CD14-positive monocyte (primary cell): ENCODE measurements at regions not wholly inside any gene's neighbourhood (a gene's known extent, or its start where the extent isn't known, plus 50 kb on each side); places are given as distances from the start of the nearest gene placed in this dataset.

Experiments used
- DNase-seq, 3 donors: peaks; one replicate each; pipeline ENCODE4 v3.0.0-alpha.2; 2011 to 2022
- H2AFZ ChIP-seq: 2 replicates; pipeline ENCODE4 v1.6.0; 2012; ENCODE audit warnings: mild to moderate bottlenecking, low read depth, low read length, inconsistent platforms; ENCODE audit not compliant: insufficient read depth, poor library complexity, severe bottlenecking
- H3K27ac ChIP-seq, 2 donors: 1 replicate in 1 of 2; 2 replicates in 1 of 2; pipeline ENCODE4 v1.5.1; 2012 to 2013; ENCODE audit warnings: low read length in 2 of 2, control low read depth in 1 of 2, inconsistent platforms in 1 of 2, low read depth in 1 of 2, mild to moderate bottlenecking in 1 of 2
- H3K27me3 ChIP-seq, 2 donors: one replicate each; pipeline versions ENCODE4 v1.6.0 to v1.6.1; 2011 to 2013; ENCODE audit warnings: low read length in 2 of 2; ENCODE audit not compliant: control insufficient read depth in 2 of 2, insufficient read depth in 2 of 2
- H3K36me3 ChIP-seq, 2 donors: replicated peaks in 1 of 2; 1 replicate in 1 of 2; 2 replicates in 1 of 2; pipeline versions ENCODE4 v1.5.1 to v1.6.1; 2012 to 2013; ENCODE audit warnings: low read length in 2 of 2, control low read depth in 1 of 2, inconsistent platforms in 1 of 2, mild to moderate bottlenecking in 1 of 2; ENCODE audit not compliant: insufficient read depth in 2 of 2, control insufficient read depth in 1 of 2
- H3K4me1 ChIP-seq, 2 donors: 1 replicate in 1 of 2; 2 replicates in 1 of 2; pipeline versions ENCODE4 v1.5.1 to v1.6.1; 2012 to 2013; ENCODE audit warnings: low read length in 2 of 2, control low read depth in 1 of 2, inconsistent platforms in 1 of 2, mild to moderate bottlenecking in 1 of 2, moderate library complexity in 1 of 2; ENCODE audit not compliant: insufficient read depth in 2 of 2, control insufficient read depth in 1 of 2
- H3K4me2 ChIP-seq: replicated peaks from 2 replicates; pipeline ENCODE3; 2012; ENCODE audit warnings: low read length, moderate library complexity, mild to moderate bottlenecking; ENCODE audit not compliant: poor library complexity, severe bottlenecking; ENCODE audit errors: extremely low read depth
- H3K4me3 ChIP-seq, 3 experiments: fragments of 200-600 bp in 1 of 3; sonication (generic) in 1 of 3; replicated peaks in 1 of 3; 1 replicate in 2 of 3; 2 replicates in 1 of 3; pipeline ENCODE4 v1.5.1; 2011 to 2013; ENCODE audit warnings: low read length in 3 of 3, mild to moderate bottlenecking in 3 of 3, control low read depth in 2 of 3, low read depth in 2 of 3, inconsistent platforms in 1 of 3, moderate library complexity in 1 of 3
- H3K79me2 ChIP-seq: 2 replicates; pipeline ENCODE4 v1.6.0; 2012; ENCODE audit warnings: mild to moderate bottlenecking, control low read depth, inconsistent platforms, low read length, moderate library complexity; ENCODE audit not compliant: insufficient read depth
- H3K9ac ChIP-seq: 2 replicates; pipeline ENCODE4 v1.6.0; 2017; ENCODE audit warnings: low read length, mild to moderate bottlenecking; ENCODE audit not compliant: insufficient read depth, poor library complexity, severe bottlenecking
- H3K9me3 ChIP-seq, 2 donors: replicated peaks in 1 of 2; 1 replicate in 1 of 2; 2 replicates in 1 of 2; pipeline versions ENCODE4 v1.5.1 to v1.6.1; 2012 to 2013; ENCODE audit warnings: low read length in 2 of 2, control low read depth in 1 of 2; ENCODE audit not compliant: control insufficient read depth in 1 of 2, insufficient read depth in 1 of 2
- H4K20me1 ChIP-seq: 2 replicates; pipeline ENCODE4 v1.6.0; 2012; ENCODE audit warnings: mild to moderate bottlenecking, low read length, control low read depth, moderate library complexity; ENCODE audit not compliant: insufficient read depth
- H3K27ac Mint-ChIP-seq, 7 donors: one replicate each; pipeline ENCODE4 v1.8.0; 2020; ENCODE audit warnings: mild to moderate bottlenecking in 7 of 7, mixed read lengths in 7 of 7, moderate library complexity in 6 of 7, inconsistent platforms in 2 of 7
- H3K27me3 Mint-ChIP-seq, 3 donors: one replicate each; pipeline ENCODE4 v1.8.0; 2021 to 2022; ENCODE audit warnings: low read depth in 3 of 3, mild to moderate bottlenecking in 3 of 3, mixed read lengths in 3 of 3, moderate library complexity in 3 of 3, inconsistent platforms in 1 of 3
- H3K36me3 Mint-ChIP-seq, 2 donors: one replicate each; pipeline ENCODE4 v1.8.0; 2020; ENCODE audit warnings: mixed read lengths in 2 of 2, inconsistent platforms in 1 of 2, mild to moderate bottlenecking in 1 of 2
- H3K4me1 Mint-ChIP-seq: one replicate; pipeline ENCODE4 v1.8.0; 2020; ENCODE audit warnings: mild to moderate bottlenecking, mixed read lengths
- H3K4me3 Mint-ChIP-seq, 2 donors: one replicate each; pipeline ENCODE4 v1.8.0; 2020; ENCODE audit warnings: mild to moderate bottlenecking in 2 of 2, mixed read lengths in 2 of 2, moderate library complexity in 1 of 2
- H3K9me3 Mint-ChIP-seq, 7 donors: one replicate each; pipeline ENCODE4 v1.8.0; 2020 to 2022; ENCODE audit warnings: mixed read lengths in 7 of 7, mild to moderate bottlenecking in 6 of 7, moderate library complexity in 6 of 7, inconsistent platforms in 2 of 7
- CTCF ChIP-seq: fragments of 200-600 bp; IDR thresholded peaks from one replicate; pipeline ENCODE4 v1.8.0; 2022; ENCODE audit warnings: antibody characterized with exemption, mild to moderate bottlenecking
- WGBS: methylation state at CpG from one replicate; pipeline ENCODE4 v1.1.5; 2013; ENCODE audit warnings: missing lambda C conversion rate; ENCODE audit not compliant: insufficient coverage; 5-methylcytosine and 5-hydroxymethylcytosine counted together
- intact Hi-C, 2 donors: fragments of 100-400 bp; cut with micrococcal nuclease; formaldehyde crosslinking; loops; one replicate each; pipeline versions ENCODE4 v1.15.0 to v1.15.1; 2023

- no peak overlapping the region for H3K4me3 Mint-ChIP-seq
- 12% methylated on average over 5 of the region's 8 CpGs for WGBS
- Histone ChIP-seq H3K27ac (no peak overlapping the region), H2AFZ (no peak overlapping the region), H3K36me3 (no peaks in the 10 kb centered on the region), H3K9me3 (peaks cover 0 to 12% of the 10 kb centered on the region in 2 donors), H3K4me1 (no peaks in the 10 kb centered on the region), H3K4me3 (no peak overlapping the region), H3K9ac (no peak overlapping the region), H4K20me1 (no peaks in the 10 kb centered on the region), H3K27me3 (no peaks in the 10 kb centered on the region), H3K4me2 (no peak overlapping the region), H3K79me2 (no peaks in the 10 kb centered on the region)
- intact Hi-C loops, result no loop called here
- H3K4me1 Mint-ChIP-seq, result no peaks in the 10 kb centered on the region
- TF ChIP-seq CTCF, result no peak
- H3K9me3 Mint-ChIP-seq, result peaks cover 0 to 12% (median 7%) of the 10 kb centered on the region in 7 donors
- peaks cover 0 to 1% (median 0%) of the 10 kb centered on the region in 3 donors for H3K27me3 Mint-ChIP-seq
- no peak overlapping the region for H3K27ac Mint-ChIP-seq
- no peak for DNase-seq
- H3K36me3 Mint-ChIP-seq, result no peaks in the 10 kb centered on the region
Measured at GRCh38 chr11:24357620-24358410, 139.0 kb upstream of the LUZP2 start.

GRCh38 chr11:24372491-24372890, 124.4 kb upstream of the LUZP2 start:
- Histone ChIP-seq H3K4me1 (no peaks in the 10 kb centered on the region), H3K9ac (no peak overlapping the region), H2AFZ (no peak overlapping the region), H3K27ac (no peak overlapping the region), H3K79me2 (no peaks in the 10 kb centered on the region), H3K4me2 (no peak overlapping the region), H3K36me3 (no peaks in the 10 kb centered on the region), H4K20me1 (no peaks in the 10 kb centered on the region), H3K27me3 (no peaks in the 10 kb centered on the region), H3K9me3 (no peaks in the 10 kb centered on the region), H3K4me3 (no peak overlapping the region)
- no peak for TF ChIP-seq CTCF
- Mint-ChIP-seq H3K4me1 (no peaks in the 10 kb centered on the region), H3K36me3 (no peaks in the 10 kb centered on the region), H3K27ac (no peak overlapping the region), H3K4me3 (no peak overlapping the region), H3K9me3 (peaks cover 0 to 1% (median 0%) of the 10 kb centered on the region in 7 donors), H3K27me3 (no peaks in the 10 kb centered on the region)
- no CpG with 5 or more reads among the region's 1 CpG for WGBS
- intact Hi-C loops, result no loop called here
- DNase-seq, result no peak
